Mesendoderm (in vitro differentiated cells): ENCODE measurements at regions not wholly inside any gene's neighbourhood (a gene's known extent, or its start where the extent isn't known, plus 50 kb on each side); places are given as distances from the start of the nearest gene placed in this dataset.
A peak's percentile ranks its signal among the peaks of the same experiment; 100 is the strongest.
"Not testable (repeated sequence)": the region's sequence is repeated elsewhere in the genome, so short reads cannot be mapped to it uniquely, and the experiment has no call there.

Source experiments
- DNase-seq: peaks from one replicate; pipeline ENCODE4 v3.0.0; 2013
- H2AK5ac ChIP-seq: 2 replicates; pipeline ENCODE4 v1.6.1; 2013; ENCODE audit warnings: low read length, inconsistent platforms
- H2BK120ac ChIP-seq: 2 replicates; pipeline ENCODE4 v1.6.1; 2013; ENCODE audit warnings: low read depth, mild to moderate bottlenecking, low read length, moderate library complexity, mixed read lengths
- H2BK15ac ChIP-seq: replicated peaks from 2 replicates; pipeline ENCODE4 v1.6.1; 2013; ENCODE audit warnings: low read depth, mild to moderate bottlenecking, moderate library complexity
- H2BK5ac ChIP-seq: 2 replicates; pipeline ENCODE4 v1.6.1; 2013; ENCODE audit warnings: low read length, inconsistent platforms
- H3K18ac ChIP-seq: 2 replicates; pipeline ENCODE4 v1.6.1; 2013; ENCODE audit warnings: mild to moderate bottlenecking, low read length, mixed read lengths
- H3K23ac ChIP-seq: one replicate; pipeline ENCODE4 v1.6.1; 2013; ENCODE audit warnings: low read length
- H3K27ac ChIP-seq: 2 replicates; pipeline ENCODE4 v1.5.1; 2013; ENCODE audit warnings: low read depth, mild to moderate bottlenecking, inconsistent platforms, low read length, moderate library complexity
- H3K27me3 ChIP-seq: 2 replicates; pipeline ENCODE4 v1.6.1; 2013; ENCODE audit warnings: low read length, control low read depth, mild to moderate bottlenecking, inconsistent platforms; ENCODE audit not compliant: insufficient read depth, poor library complexity
- H3K36me3 ChIP-seq: 2 replicates; pipeline ENCODE4 v1.6.1; 2013; ENCODE audit warnings: low read length, inconsistent platforms; ENCODE audit not compliant: control insufficient read depth, insufficient read depth
- H3K4ac ChIP-seq: one replicate; pipeline ENCODE4 v1.6.1; 2013; ENCODE audit warnings: low read depth, mild to moderate bottlenecking, low read length, moderate library complexity
- H3K4me1 ChIP-seq: 2 replicates; pipeline ENCODE4 v1.6.1; 2013; ENCODE audit warnings: low read depth, low read length, inconsistent platforms; ENCODE audit not compliant: control insufficient read depth
- H3K4me2 ChIP-seq: 2 replicates; pipeline ENCODE4 v1.6.1; 2013; ENCODE audit warnings: low read length
- H3K4me3 ChIP-seq: 2 replicates; pipeline ENCODE4 v1.5.1; 2013; ENCODE audit warnings: mild to moderate bottlenecking, low read length
- H3K56ac ChIP-seq: one replicate; pipeline ENCODE4 v1.6.1; 2013; ENCODE audit warnings: low read length
- H3K79me1 ChIP-seq: 2 replicates; pipeline ENCODE4 v1.6.1; 2013; ENCODE audit warnings: low read length, inconsistent platforms
- H3K79me2 ChIP-seq: 2 replicates; pipeline ENCODE4 v1.6.1; 2013; ENCODE audit warnings: mild to moderate bottlenecking, low read length; ENCODE audit not compliant: control insufficient read depth, insufficient read depth
- H3K9ac ChIP-seq: 2 replicates; pipeline ENCODE4 v1.6.1; 2013; ENCODE audit warnings: low read length, inconsistent platforms
- H4K5ac ChIP-seq: one replicate; pipeline ENCODE4 v1.6.1; 2013; ENCODE audit warnings: low read length
- H4K8ac ChIP-seq: one replicate; pipeline ENCODE4 v1.6.1; 2013; ENCODE audit warnings: low read depth, mild to moderate bottlenecking, control low read depth, low read length, moderate library complexity
- whole genome bisulfite sequencing: extraction: QIAGEN DNeasy Blood & Tissue Kit; methylation state at CpG from one replicate; pipeline ENCODE4 v1.1.7; 2013; ENCODE audit warnings: low lambda C conversion rate, missing lambda C conversion rate; ENCODE audit not compliant: insufficient coverage; ENCODE audit errors: extremely low coverage; 5-methylcytosine and 5-hydroxymethylcytosine counted together

- no peaks in the 10 kb centered on the region for H3K36me3 ChIP-seq
- no peak overlapping the region for H4K5ac ChIP-seq
- H3K56ac ChIP-seq, result no peak overlapping the region
- DNase-seq, result no peak
- H3K79me2 ChIP-seq, result no peaks in the 10 kb centered on the region
- no peak overlapping the region for H3K4ac ChIP-seq
- H3K18ac ChIP-seq, result no peak overlapping the region
- H3K23ac ChIP-seq, result no peak overlapping the region
- H2BK120ac ChIP-seq, result no peak overlapping the region
- no CpG with 5 or more reads among the region's 5 CpGs for WGBS
- H3K9ac ChIP-seq, result no peak overlapping the region
- H3K27ac ChIP-seq, result no peak overlapping the region
- H3K4me3 ChIP-seq, result no peak overlapping the region
- H3K4me1 ChIP-seq, result no peaks in the 10 kb centered on the region
- no peak overlapping the region for H2BK5ac ChIP-seq
- no peak overlapping the region for H2BK15ac ChIP-seq
- H2AK5ac ChIP-seq, result no peak overlapping the region
- no peak overlapping the region for H3K4me2 ChIP-seq
- no peaks in the 10 kb centered on the region for H3K79me1 ChIP-seq
- H4K8ac ChIP-seq, result no peak overlapping the region
- H3K27me3 ChIP-seq, result no peaks in the 10 kb centered on the region
Observed at GRCh38 chr12:34108967-34109366, 86.7 kb downstream of the ALG10 start.

GRCh38 chr12:34109390-34109789 is 87.1 kb downstream of the ALG10 start:
- no peak overlapping the region for H2BK15ac ChIP-seq
- H3K4me1 ChIP-seq, result no peaks in the 10 kb centered on the region
- H2BK120ac ChIP-seq, result no peak overlapping the region
- no peak overlapping the region for H3K9ac ChIP-seq
- no peak overlapping the region for H3K23ac ChIP-seq
- no peak overlapping the region for H3K27ac ChIP-seq
- no peak overlapping the region for H2AK5ac ChIP-seq
- H3K36me3 ChIP-seq, result no peaks in the 10 kb centered on the region
- WGBS, result no CpG with 5 or more reads among the region's 5 CpGs
- no peak overlapping the region for H3K56ac ChIP-seq
- no peak overlapping the region for H4K8ac ChIP-seq
- H3K79me1 ChIP-seq, result no peaks in the 10 kb centered on the region
- no peak overlapping the region for H4K5ac ChIP-seq
- no peak overlapping the region for H3K4me3 ChIP-seq
- no peaks in the 10 kb centered on the region for H3K79me2 ChIP-seq
- H3K18ac ChIP-seq, result no peak overlapping the region
- H3K4ac ChIP-seq, result no peak overlapping the region
- H3K4me2 ChIP-seq, result no peak overlapping the region
- no peaks in the 10 kb centered on the region for H3K27me3 ChIP-seq
- no peak overlapping the region for H2BK5ac ChIP-seq
- no peak for DNase-seq

- not testable (repeated sequence) for H2BK120ac ChIP-seq, H2AK5ac ChIP-seq, H3K27me3 ChIP-seq, H4K5ac ChIP-seq, H3K27ac ChIP-seq, H3K4me3 ChIP-seq, H3K79me1 ChIP-seq, H3K4ac ChIP-seq, H3K18ac ChIP-seq, H3K36me3 ChIP-seq, H3K56ac ChIP-seq, H3K23ac ChIP-seq, H3K9ac ChIP-seq, H4K8ac ChIP-seq, H3K4me2 ChIP-seq, H2BK5ac ChIP-seq, H3K79me2 ChIP-seq, H2BK15ac ChIP-seq, H3K4me1 ChIP-seq, DNase-seq
- WGBS, result no CpG with 5 or more reads among the region's 8 CpGs
Observed at GRCh38 chr12:34109909-34110531, 87.7 kb downstream of the ALG10 start.

GRCh38 chr12:34119366-34119765 is 97.1 kb downstream of the ALG10 start:
- Histone ChIP-seq H3K27ac (no peak overlapping the region), H3K4me2 (no peak overlapping the region), H3K56ac (no peak overlapping the region), H3K23ac (no peak overlapping the region), H3K27me3 (no peaks in the 10 kb centered on the region), H2BK120ac (no peak overlapping the region), H3K79me1 (no peaks in the 10 kb centered on the region), H2AK5ac (no peak overlapping the region), H3K79me2 (no peaks in the 10 kb centered on the region), H3K4me3 (no peak overlapping the region), H3K18ac (no peak overlapping the region), H3K4me1 (no peaks in the 10 kb centered on the region), H2BK5ac (no peak overlapping the region), H4K8ac (no peak overlapping the region), H4K5ac (no peak overlapping the region), H2BK15ac (no peak overlapping the region), H3K9ac (no peak overlapping the region), H3K4ac (no peak overlapping the region), H3K36me3 (no peaks in the 10 kb centered on the region)
- no peak for DNase-seq
- no CpG with 5 or more reads among the region's 5 CpGs for WGBS

GRCh38 chr12:34121360-34121759 is 99.1 kb downstream of the ALG10 start:
- no peak overlapping the region for H2BK5ac ChIP-seq
- H4K5ac ChIP-seq, result no peak overlapping the region
- H3K4me3 ChIP-seq, result no peak overlapping the region
- no peak overlapping the region for H4K8ac ChIP-seq
- no peak overlapping the region for H3K23ac ChIP-seq
- WGBS, result no CpG with 5 or more reads among the region's 1 CpG
- no peak overlapping the region for H3K4ac ChIP-seq
- H3K18ac ChIP-seq, result no peak overlapping the region
- no peak overlapping the region for H3K9ac ChIP-seq
- no peak for DNase-seq
- H3K56ac ChIP-seq, result no peak overlapping the region
- H3K4me2 ChIP-seq, result no peak overlapping the region
- H3K4me1 ChIP-seq, result no peaks in the 10 kb centered on the region
- H2AK5ac ChIP-seq, result no peak overlapping the region
- H2BK120ac ChIP-seq, result no peak overlapping the region
- no peaks in the 10 kb centered on the region for H3K79me1 ChIP-seq
- no peaks in the 10 kb centered on the region for H3K36me3 ChIP-seq
- no peak overlapping the region for H2BK15ac ChIP-seq
- H3K27me3 ChIP-seq, result no peaks in the 10 kb centered on the region
- H3K79me2 ChIP-seq, result no peaks in the 10 kb centered on the region
- no peak overlapping the region for H3K27ac ChIP-seq

GRCh38 chr12:34123092-34123491 is 100.8 kb downstream of the ALG10 start:
- not testable (repeated sequence) for H2BK15ac ChIP-seq, H3K18ac ChIP-seq, H3K23ac ChIP-seq, H3K4ac ChIP-seq, H3K79me1 ChIP-seq, H4K5ac ChIP-seq, H3K27me3 ChIP-seq, H3K56ac ChIP-seq, H2BK120ac ChIP-seq, H3K4me1 ChIP-seq, H3K27ac ChIP-seq, H3K36me3 ChIP-seq, H4K8ac ChIP-seq, H3K79me2 ChIP-seq, H2BK5ac ChIP-seq, H3K4me3 ChIP-seq, H3K4me2 ChIP-seq, H2AK5ac ChIP-seq, H3K9ac ChIP-seq
- WGBS, result no CpG with 5 or more reads among the region's 6 CpGs
- DNase-seq, result peak; percentile 51
